Fibroblast of skin of abdomen (primary cell): ENCODE measurements at regions not wholly inside any gene's neighbourhood (a gene's known extent, or its start where the extent isn't known, plus 50 kb on each side); places are given as distances from the start of the nearest gene placed in this dataset.
A peak's percentile ranks its signal among the peaks of the same experiment; 100 is the strongest.

Experiments used
- DNase-seq: peaks from one replicate; pipeline ENCODE4 v3.0.0-alpha.2; 2013

GRCh38 chr7:38086857-38087256, 91.2 kb upstream of the STARD3NL start:
- no peak for DNase-seq

- DNase-seq = peak; percentile 42
These were observed 75.5 kb upstream of the STARD3NL start for GRCh38 chr7:38102507-38102906.

GRCh38 chr7:38105874-38106483, 72.1 kb upstream of the STARD3NL start:
- peak; percentile 44 for DNase-seq

- DNase-seq = peak; percentile 38
These were observed 70.6 kb upstream of the STARD3NL start for GRCh38 chr7:38107486-38107893.

GRCh38 chr7:38112075-38112474, 66.0 kb upstream of the STARD3NL start:
- DNase-seq = no peak

- DNase-seq = no peak
These were observed 58.0 kb upstream of the STARD3NL start for GRCh38 chr7:38120076-38120475.

- no peak for DNase-seq
These were observed 55.5 kb upstream of the STARD3NL start for GRCh38 chr7:38122501-38122900.

- DNase-seq = no peak
These were observed 54.6 kb upstream of the STARD3NL start for GRCh38 chr7:38123494-38123893.

- no peak for DNase-seq
These were observed 50.5 kb upstream of the STARD3NL start for GRCh38 chr7:38127216-38128207.
